OCI-LY1 (cell line): ENCODE measurements at regions not wholly inside any gene's neighbourhood (a gene's known extent, or its start where the extent isn't known, plus 50 kb on each side); places are given as distances from the start of the nearest gene placed in this dataset.

ENCODE experiments used
- H2AFZ ChIP-seq: fragments of 200-600 bp; sonication (generic), shearing (Covaris generic); 2 replicates; pipeline ENCODE4 v1.6.0; 2014; ENCODE audit warnings: antibody characterized with exemption, mild to moderate bottlenecking, low read length
- H3F3A ChIP-seq: fragments of 200-600 bp; sonication (generic), shearing (Covaris generic); 2 replicates; pipeline ENCODE4 v1.6.0; 2014; ENCODE audit warnings: mild to moderate bottlenecking, antibody characterized with exemption, low read length, moderate library complexity; ENCODE audit not compliant: insufficient read depth
- H3K27ac ChIP-seq: fragments of 200-600 bp; sonication (generic); 2 replicates; pipeline ENCODE4 v1.5.1; 2014; ENCODE audit warnings: low read length, mixed run types, mild to moderate bottlenecking, low read depth; ENCODE audit not compliant: poor library complexity, severe bottlenecking
- H3K27me3 ChIP-seq: fragments of 200-600 bp; sonication (generic); 2 replicates; pipeline ENCODE4 v1.6.0; 2014; ENCODE audit warnings: antibody characterized with exemption, mild to moderate bottlenecking, low read length, moderate library complexity; ENCODE audit not compliant: insufficient read depth
- H3K36me3 ChIP-seq: fragments of 200-600 bp; sonication (generic); 2 replicates; pipeline ENCODE4 v1.6.1; 2014; ENCODE audit warnings: mild to moderate bottlenecking, antibody characterized with exemption, low read length, moderate library complexity, mixed read lengths; ENCODE audit not compliant: insufficient read depth
- H3K4me1 ChIP-seq: fragments of 200-600 bp; sonication (generic); 2 replicates; pipeline ENCODE4 v1.5.1; 2014; ENCODE audit warnings: mild to moderate bottlenecking, low read length, moderate library complexity; ENCODE audit not compliant: insufficient read depth, severe bottlenecking
- H3K4me2 ChIP-seq: fragments of 200-600 bp; sonication (generic), shearing (Covaris generic); 2 replicates; pipeline ENCODE4 v1.6.1; 2014; ENCODE audit warnings: low read length
- H3K4me3 ChIP-seq: fragments of 200-600 bp; sonication (generic); 2 replicates; pipeline ENCODE4 v1.5.1; 2014; ENCODE audit warnings: low read length, low read depth, mild to moderate bottlenecking, mixed read lengths; ENCODE audit not compliant: poor library complexity, severe bottlenecking
- H3K79me2 ChIP-seq: fragments of 200-600 bp; shearing (Covaris generic); 2 replicates; pipeline ENCODE4 v1.6.1; 2016; ENCODE audit warnings: mixed run types, low read length, mixed read lengths; ENCODE audit not compliant: insufficient read depth
- H3K9ac ChIP-seq: fragments of 200-600 bp; sonication (generic), shearing (Covaris generic); 2 replicates; pipeline ENCODE4 v1.6.1; 2014; ENCODE audit warnings: mild to moderate bottlenecking, low read length, mixed read lengths
- H3K9me2 ChIP-seq: fragments of 200-600 bp; sonication (generic), shearing (Covaris generic); 2 replicates; pipeline ENCODE4 v1.6.1; 2014; ENCODE audit warnings: low read depth, mild to moderate bottlenecking, low read length, mixed read lengths
- H3K9me3 ChIP-seq: fragments of 200-600 bp; shearing (Covaris generic); 2 replicates; pipeline ENCODE4 v1.6.1; 2014; ENCODE audit warnings: low read length, mixed read lengths
- H4K20me1 ChIP-seq: fragments of 200-600 bp; sonication (generic), shearing (Covaris generic); 2 replicates; pipeline ENCODE4 v1.6.0; 2016; ENCODE audit warnings: mild to moderate bottlenecking, low read length; ENCODE audit not compliant: insufficient read depth
- CTCF ChIP-seq: fragments of 200-600 bp; sonication (generic), shearing (Covaris generic); IDR thresholded peaks from 2 replicates; pipeline ENCODE4 v1.5.1; 2017; ENCODE audit warnings: mild to moderate bottlenecking, antibody characterized with exemption, low read length, moderate library complexity, mixed read lengths
- EZH2 ChIP-seq: fragments of 200-600 bp; sonication (generic), shearing (Covaris generic); IDR thresholded peaks from 2 replicates; pipeline ENCODE4 v1.8.0; 2017; ENCODE audit warnings: borderline replicate concordance, mixed run types, mild to moderate bottlenecking, antibody characterized with exemption, low read length, moderate library complexity, mixed read lengths

GRCh38 chr9:91141407-91141965, 220.2 kb downstream of the AUH start:
- Histone ChIP-seq H3K4me3 (no peak overlapping the region), H3K79me2 (no peaks in the 10 kb centered on the region), H3K9ac (no peak overlapping the region), H3K9me3 (no peaks in the 10 kb centered on the region), H3K27ac (no peak overlapping the region), H3F3A (no peaks in the 10 kb centered on the region), H3K36me3 (no peaks in the 10 kb centered on the region), H4K20me1 (no peaks in the 10 kb centered on the region), H3K9me2 (no peaks in the 10 kb centered on the region), H3K4me1 (no peaks in the 10 kb centered on the region), H3K4me2 (no peak overlapping the region), H2AFZ (no peak overlapping the region), H3K27me3 (no peaks in the 10 kb centered on the region)
- TF ChIP-seq CTCF, result no peak
- no peak for TF ChIP-seq EZH2

GRCh38 chr9:91143162-91143561, 218.6 kb downstream of the AUH start:
- no peaks in the 10 kb centered on the region for H3K27me3 ChIP-seq
- no peaks in the 10 kb centered on the region for H3K9me3 ChIP-seq
- no peak overlapping the region for H3K4me2 ChIP-seq
- H3F3A ChIP-seq, result no peaks in the 10 kb centered on the region
- TF ChIP-seq CTCF, result no peak
- TF ChIP-seq EZH2, result no peak
- no peak overlapping the region for H3K4me3 ChIP-seq
- H3K9ac ChIP-seq, result no peak overlapping the region
- H3K36me3 ChIP-seq, result no peaks in the 10 kb centered on the region
- no peaks in the 10 kb centered on the region for H3K4me1 ChIP-seq
- H2AFZ ChIP-seq, result no peak overlapping the region
- no peaks in the 10 kb centered on the region for H4K20me1 ChIP-seq
- no peaks in the 10 kb centered on the region for H3K79me2 ChIP-seq
- no peak overlapping the region for H3K27ac ChIP-seq
- H3K9me2 ChIP-seq, result no peaks in the 10 kb centered on the region

GRCh38 chr9:91143642-91144041, 218.1 kb downstream of the AUH start:
- TF ChIP-seq CTCF (no peak), EZH2 (no peak)
- Histone ChIP-seq H3K4me3 (no peak overlapping the region), H3K4me1 (no peaks in the 10 kb centered on the region), H2AFZ (no peak overlapping the region), H3K27ac (no peak overlapping the region), H3F3A (no peaks in the 10 kb centered on the region), H3K4me2 (no peak overlapping the region), H3K79me2 (no peaks in the 10 kb centered on the region), H4K20me1 (no peaks in the 10 kb centered on the region), H3K36me3 (no peaks in the 10 kb centered on the region), H3K27me3 (no peaks in the 10 kb centered on the region), H3K9ac (no peak overlapping the region), H3K9me2 (no peaks in the 10 kb centered on the region), H3K9me3 (no peaks in the 10 kb centered on the region)
